A673 (cell line): ENCODE measurements at regions not wholly inside any gene's neighbourhood (a gene's known extent, or its start where the extent isn't known, plus 50 kb on each side); places are given as distances from the start of the nearest gene placed in this dataset.

Experiments
- BruUV-seq: library from RNA; stranded (reverse); fragments of 400-500 nt; replicated peaks from 2 replicates; lab custom pipeline; 2021; lab: Mats Ljungman, UMichigan
- CTCF ChIA-PET: fragments of 300-600 bp; sonication (Branson Sonifier 250); formaldehyde crosslinking; loops from one replicate; lab custom pipeline; 2022; ENCODE audit warnings: antibody characterized with exemption; lab: Charles Lee
- POLR2A ChIA-PET: fragments of 300-600 bp; sonication (Branson Sonifier 250); formaldehyde crosslinking; loops from one replicate; lab custom pipeline; 2022; ENCODE audit warnings: antibody characterized with exemption; ENCODE audit not compliant: low non-redundant PET; lab: Charles Lee
- DNase-seq: peaks from one replicate; pipeline ENCODE4 v3.0.0-alpha.2; 2015; ENCODE audit warnings: low spot score
- H3K27ac ChIP-seq: fragments of 200-600 bp; sonication (generic); 2 replicates; pipeline ENCODE4 v1.5.1; 2016; ENCODE audit warnings: mixed run types, low read depth, mild to moderate bottlenecking, mixed read lengths, antibody characterized with exemption, low read length; ENCODE audit not compliant: poor library complexity, severe bottlenecking
- H3K27me3 ChIP-seq: fragments of 200-600 bp; sonication (generic); replicated peaks from 2 replicates; pipeline ENCODE4 v1.6.1; 2017; ENCODE audit warnings: mixed run types, low read depth, mild to moderate bottlenecking, mixed read lengths, antibody characterized with exemption, low read length; ENCODE audit not compliant: insufficient read depth, poor library complexity
- H3K36me3 ChIP-seq: fragments of 200-600 bp; sonication (generic); 2 replicates; pipeline ENCODE4 v1.6.1; 2016; ENCODE audit warnings: mixed run types, mild to moderate bottlenecking, mixed read lengths, antibody characterized with exemption, low read length; ENCODE audit not compliant: insufficient read depth, poor library complexity, severe bottlenecking
- H3K4me1 ChIP-seq: fragments of 200-600 bp; sonication (generic); 2 replicates; pipeline ENCODE4 v1.6.1; 2017; ENCODE audit warnings: mixed run types, mild to moderate bottlenecking, mixed read lengths, antibody characterized with exemption, low read length; ENCODE audit not compliant: insufficient read depth, poor library complexity, severe bottlenecking
- H3K4me3 ChIP-seq: fragments of 200-600 bp; sonication (generic); 2 replicates; pipeline ENCODE4 v1.5.1; 2016; ENCODE audit warnings: low read depth, mixed run types, mild to moderate bottlenecking, mixed read lengths, low read length; ENCODE audit not compliant: poor library complexity, severe bottlenecking
- H3K9me3 ChIP-seq: fragments of 200-600 bp; sonication (generic); 2 replicates; pipeline ENCODE4 v1.6.1; 2016; ENCODE audit warnings: mixed run types, low read depth, mild to moderate bottlenecking, mixed read lengths, antibody characterized with exemption, low read length; ENCODE audit not compliant: poor library complexity, severe bottlenecking
- CTCF ChIP-seq: fragments of 300-800, 200-600 bp; sonication (generic); conservative IDR thresholded peaks from 2 replicates; pipeline ENCODE4 v1.5.1; 2017; ENCODE audit warnings: low read depth, mild to moderate bottlenecking, antibody characterized with exemption, low read length, moderate library complexity, mixed read lengths
- EZH2 ChIP-seq: fragments of 200-600 bp; sonication (generic); IDR thresholded peaks from 2 replicates; pipeline ENCODE4 v1.6.1; 2017; ENCODE audit warnings: borderline replicate concordance, low read depth, mild to moderate bottlenecking, mixed read lengths, antibody characterized with exemption, low read length; ENCODE audit not compliant: poor library complexity, severe bottlenecking
- intact Hi-C: fragments of 100-400 bp; cut with micrococcal nuclease; formaldehyde crosslinking; loops from one replicate; pipeline ENCODE4 v1.10.0; 2022; ENCODE audit not compliant: unreplicated experiment

- intact Hi-C loops, result no loop called here
- Histone ChIP-seq H3K4me3 (no peak overlapping the region), H3K27ac (no peak overlapping the region), H3K4me1 (no peaks in the 10 kb centered on the region), H3K36me3 (no peaks in the 10 kb centered on the region), H3K27me3 (no peaks in the 10 kb centered on the region), H3K9me3 (no peaks in the 10 kb centered on the region)
- TF ChIP-seq CTCF, result no peak
- no peak for TF ChIP-seq EZH2
- no TSS peak for BruUV-seq
- POLR2A ChIA-PET, result no interaction called here
- CTCF ChIA-PET, result no interaction called here
- no peak for DNase-seq
Measured at GRCh38 chr3:154987846-154988245, 92.3 kb upstream of the MME start.

- CTCF ChIA-PET, result no interaction called here
- no TSS peak for BruUV-seq
- Histone ChIP-seq H3K27ac (no peak overlapping the region), H3K9me3 (no peaks in the 10 kb centered on the region), H3K4me1 (no peaks in the 10 kb centered on the region), H3K36me3 (no peaks in the 10 kb centered on the region), H3K4me3 (no peak overlapping the region), H3K27me3 (no peaks in the 10 kb centered on the region)
- POLR2A ChIA-PET, result no interaction called here
- intact Hi-C loops, result no loop called here
- DNase-seq, result no peak
- TF ChIP-seq CTCF (no peak), EZH2 (no peak)
Measured at GRCh38 chr3:154981664-154982063, 98.5 kb upstream of the MME start.

- ChIA-PET POLR2A (no interaction called here), CTCF (no interaction called here)
- BruUV-seq, result no TSS peak
- no peak for DNase-seq
- H3K4me3 ChIP-seq, result no peak overlapping the region
- H3K27me3 ChIP-seq, result no peaks in the 10 kb centered on the region
- no peaks in the 10 kb centered on the region for H3K36me3 ChIP-seq
- intact Hi-C loops, result no loop called here
- no peaks in the 10 kb centered on the region for H3K9me3 ChIP-seq
- H3K4me1 ChIP-seq, result no peaks in the 10 kb centered on the region
- no peak overlapping the region for H3K27ac ChIP-seq
- TF ChIP-seq EZH2, result no peak
- TF ChIP-seq CTCF, result no peak
Measured at GRCh38 chr3:154981201-154981600, 98.9 kb upstream of the MME start.
